ENCODE measurements at regions not wholly inside any gene's neighbourhood (a gene's known extent, or its start where the extent isn't known, plus 50 kb on each side); places are given as distances from the start of the nearest gene placed in this dataset.

DNA sequence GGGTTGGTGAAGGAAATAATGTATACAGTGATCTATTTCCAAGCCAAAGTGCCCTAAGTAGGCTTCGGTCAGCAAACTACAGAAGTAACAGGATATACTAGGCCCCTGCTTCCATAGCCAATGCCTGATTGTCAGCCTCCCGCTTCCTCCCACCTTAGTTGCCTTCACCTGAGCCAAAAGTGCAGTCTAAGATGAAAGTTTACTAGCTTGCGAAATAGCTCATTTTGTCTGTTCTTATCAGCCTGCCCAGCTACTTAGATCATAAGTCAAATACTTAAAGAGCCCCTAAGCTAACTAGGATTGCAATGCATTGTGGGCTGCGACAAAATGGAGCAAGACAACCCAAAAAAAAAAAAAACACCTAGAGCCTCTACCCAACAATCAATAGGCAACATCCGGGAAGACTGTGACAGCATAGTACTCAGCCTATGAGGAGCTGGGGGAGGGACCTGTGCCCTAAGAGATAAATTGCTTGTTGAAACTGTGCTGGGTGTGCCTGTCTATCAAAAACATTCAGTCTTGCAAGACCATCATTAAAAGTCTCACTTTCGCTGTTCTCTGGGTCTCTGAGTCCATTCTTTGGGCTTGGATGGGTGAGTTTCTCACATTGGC lies 454.7 kb upstream of the TSHZ3 start:
- DNase-seq (ENCODE audit: low read depth): no peak

DNA sequence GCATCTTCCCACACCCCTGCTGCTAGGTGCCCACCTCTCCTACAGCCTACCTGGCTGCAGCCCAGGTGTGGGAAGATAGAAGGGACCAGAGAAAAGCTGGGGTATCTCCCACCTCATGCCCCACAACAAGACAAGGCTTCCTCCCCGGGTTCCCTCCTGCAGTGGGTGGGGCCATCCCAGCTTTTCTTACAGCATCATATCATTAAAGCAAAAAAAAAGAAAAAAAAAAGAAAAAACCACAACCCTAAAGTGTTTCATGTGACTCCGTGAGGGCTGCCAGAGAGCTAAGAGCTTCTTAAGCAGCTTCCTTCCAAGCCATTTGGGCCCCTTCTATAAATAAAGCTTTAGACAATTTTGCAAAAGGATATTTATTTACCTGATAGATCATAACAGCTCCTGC lies 455.4 kb upstream of the TSHZ3 start:
- DNase-seq (ENCODE audit: low read depth): no peak

DNA sequence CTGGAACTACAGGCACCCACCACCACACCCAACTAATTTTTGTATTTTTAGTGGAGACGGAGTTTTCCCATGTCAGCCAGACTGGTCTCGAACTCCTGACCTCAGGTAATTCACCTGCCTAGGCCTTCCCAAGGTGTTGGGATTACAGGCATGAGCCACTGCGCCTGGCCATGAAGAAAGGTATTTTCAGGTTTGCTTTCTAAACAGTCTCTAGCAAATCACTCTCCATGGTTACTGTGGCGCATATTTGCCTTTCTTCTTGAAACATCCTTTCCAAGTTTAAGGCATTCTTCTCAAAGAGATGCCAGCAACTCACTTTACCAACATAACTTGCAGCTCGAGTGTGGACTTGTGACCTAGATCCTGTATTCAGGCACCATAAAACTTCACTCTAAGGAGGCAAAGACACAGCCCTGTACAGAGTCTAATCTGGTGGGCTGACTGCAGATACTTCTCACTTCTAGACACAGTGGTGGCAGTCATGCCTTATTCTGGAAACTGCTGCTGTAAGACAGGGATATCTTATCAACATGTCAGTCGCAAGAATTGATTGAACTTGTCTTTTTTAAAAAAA lies 461.4 kb upstream of the TSHZ3 start:
- DNase-seq (ENCODE audit: low read depth): no peak

DNA sequence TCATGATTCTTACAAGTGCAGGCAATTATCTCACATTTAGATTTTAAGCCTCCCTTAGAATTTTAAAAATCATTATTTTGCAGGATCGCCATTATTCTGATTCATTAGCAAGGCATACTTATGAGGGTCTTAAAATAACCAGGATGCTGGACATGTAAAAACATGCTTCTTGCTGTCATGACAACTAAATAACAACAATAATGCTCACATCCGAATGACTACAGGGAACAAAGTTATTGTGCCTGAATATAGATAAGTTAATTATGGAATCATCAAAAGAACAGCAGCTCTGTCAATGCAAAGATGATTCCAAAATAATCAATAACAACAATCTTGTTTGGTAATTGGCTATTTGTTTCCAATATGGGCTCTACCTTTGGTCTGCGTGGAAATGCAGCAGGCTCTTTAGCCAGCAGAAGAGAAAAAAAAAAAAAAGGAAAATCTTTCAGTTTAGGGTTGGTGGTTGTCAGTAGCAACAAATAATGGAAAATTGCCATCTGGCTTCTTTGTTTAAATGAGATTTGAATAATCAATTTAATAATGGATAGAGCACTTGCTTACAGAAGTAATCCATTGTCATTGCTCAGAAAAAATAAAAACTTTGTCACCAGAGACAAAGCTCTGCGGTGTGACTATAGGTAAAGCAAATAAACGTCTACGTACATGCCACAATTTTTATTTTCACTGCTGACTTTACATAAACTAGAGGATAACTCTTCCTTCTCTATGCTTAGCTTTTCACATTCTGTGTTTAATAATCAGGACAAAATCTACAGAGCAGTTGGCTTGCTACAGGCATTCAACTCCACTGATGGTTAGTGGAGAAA lies 468.9 kb upstream of the TSHZ3 start:
- DNase-seq (ENCODE audit: low read depth): no peak

DNA sequence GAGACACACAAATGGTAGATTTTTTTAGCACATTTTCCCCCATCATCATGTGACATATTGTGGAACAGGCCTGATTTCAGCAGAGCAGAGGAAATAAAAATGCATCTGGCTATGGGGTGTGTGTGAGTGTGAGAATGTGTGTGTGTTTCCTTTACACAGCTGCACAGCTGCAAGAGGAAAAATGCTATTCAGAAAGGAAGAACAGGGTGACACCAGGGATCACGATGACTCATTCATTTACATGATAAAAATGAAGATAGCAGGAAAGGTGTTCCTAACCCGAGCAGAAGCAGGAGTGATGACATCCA lies 469.5 kb upstream of the TSHZ3 start:
- no peak for DNase-seq (ENCODE audit: low read depth)

DNA sequence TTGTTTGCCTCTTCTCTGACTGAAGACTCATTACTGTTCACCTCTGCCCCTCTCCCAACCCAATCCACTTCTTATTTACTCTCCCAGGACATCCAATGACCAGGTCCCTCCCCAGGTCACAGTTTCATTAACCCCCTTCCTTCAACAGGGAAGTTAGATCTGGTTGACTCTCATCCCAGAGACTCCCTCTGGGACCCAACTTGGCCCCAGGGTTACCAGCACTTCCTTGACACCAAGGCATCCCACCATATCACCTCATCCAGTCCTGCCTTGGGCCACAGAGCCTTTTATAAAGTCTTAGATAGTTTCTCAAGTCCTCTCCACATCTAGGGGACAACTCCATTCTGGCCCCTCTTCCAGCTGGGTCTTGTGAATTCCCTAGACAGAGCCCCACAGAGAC lies 470.6 kb upstream of the TSHZ3 start:
- DNase-seq (ENCODE audit: low read depth): no peak

DNA sequence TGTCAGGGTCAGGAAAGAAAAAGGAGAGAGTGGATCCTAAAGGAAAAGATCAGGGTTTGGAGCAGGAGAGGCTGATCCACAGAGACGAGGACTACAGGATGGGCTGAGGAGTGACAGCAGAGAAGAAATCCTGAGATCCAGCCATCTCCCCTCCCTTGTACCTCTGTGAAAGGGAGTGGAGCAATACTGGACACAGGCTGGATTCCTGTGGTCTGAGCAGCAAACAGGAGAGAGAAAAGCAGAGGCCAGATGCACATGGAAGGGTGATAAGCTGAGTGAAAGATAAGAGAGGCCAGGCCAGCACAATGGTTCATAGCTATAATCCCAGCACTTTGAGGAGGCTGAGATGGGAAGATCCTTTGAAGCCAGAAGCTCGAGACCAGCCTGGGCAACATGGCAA lies 472.1 kb upstream of the TSHZ3 start:
- DNase-seq (ENCODE audit: low read depth): no peak

DNA sequence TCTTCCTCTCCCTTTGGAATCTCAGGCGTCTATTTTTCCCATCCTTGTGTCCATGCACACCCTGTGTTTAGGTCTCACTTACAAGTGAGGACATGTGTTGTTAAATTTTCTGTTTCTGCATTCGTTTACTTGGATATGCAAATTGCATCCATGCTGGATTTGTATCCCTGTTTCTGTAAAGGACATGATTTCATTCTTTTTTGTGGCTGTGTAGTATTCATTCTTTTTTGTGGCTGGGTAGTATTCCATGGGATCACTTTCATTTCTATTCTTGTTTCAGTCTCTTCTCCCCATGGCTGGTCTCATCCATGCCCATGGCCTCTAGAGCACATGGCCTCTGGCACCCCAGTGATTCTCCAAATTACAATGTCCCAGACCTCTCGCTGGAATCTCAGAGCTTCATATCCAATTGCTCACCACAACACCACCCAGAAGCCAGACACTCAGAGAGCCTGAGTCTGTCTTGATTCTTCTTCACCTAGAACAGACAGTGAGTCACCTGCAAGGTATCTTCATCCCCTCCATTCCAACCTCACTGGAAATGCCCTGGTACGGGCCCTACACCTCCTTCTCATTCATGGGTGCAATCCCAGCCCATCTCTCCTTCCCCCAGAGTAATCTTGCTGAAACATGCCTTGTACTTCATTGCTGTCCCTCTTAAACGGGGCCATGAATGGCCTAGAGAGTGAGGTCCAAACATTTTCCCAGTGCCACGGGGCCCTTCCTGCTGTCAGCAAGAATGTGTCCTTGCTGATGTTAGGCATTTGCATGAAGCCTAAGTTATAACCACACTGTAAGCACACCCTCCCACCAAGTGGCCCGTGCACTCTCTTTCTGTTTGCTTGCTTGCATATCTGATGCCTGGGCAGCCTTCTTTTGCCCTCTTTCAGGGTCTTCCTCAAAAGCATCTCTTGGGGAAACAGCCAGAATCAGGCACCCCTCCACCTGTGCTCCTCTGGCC lies 476.2 kb upstream of the TSHZ3 start:
- no peak for DNase-seq (ENCODE audit: low read depth)

DNA sequence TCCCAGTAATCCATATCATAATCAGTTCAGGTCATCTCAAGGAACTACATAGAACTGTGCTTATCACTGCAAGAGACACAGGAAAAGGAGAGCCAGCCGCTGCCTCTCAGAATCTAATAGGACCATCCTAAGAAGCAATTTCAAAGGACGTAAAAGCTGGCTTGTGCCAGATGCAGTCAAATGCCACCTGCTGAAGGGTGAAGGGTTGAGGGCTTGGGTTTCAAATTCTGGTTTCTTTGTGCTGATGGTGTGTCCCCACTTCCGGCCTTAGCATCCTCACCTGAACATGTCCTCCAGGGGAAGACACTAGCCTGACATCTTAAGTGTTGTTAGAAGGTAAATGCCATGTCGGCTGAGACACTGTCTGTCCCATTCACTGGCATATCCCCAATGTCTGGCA lies 477.1 kb upstream of the TSHZ3 start:
- DNase-seq (ENCODE audit: low read depth): no peak

DNA sequence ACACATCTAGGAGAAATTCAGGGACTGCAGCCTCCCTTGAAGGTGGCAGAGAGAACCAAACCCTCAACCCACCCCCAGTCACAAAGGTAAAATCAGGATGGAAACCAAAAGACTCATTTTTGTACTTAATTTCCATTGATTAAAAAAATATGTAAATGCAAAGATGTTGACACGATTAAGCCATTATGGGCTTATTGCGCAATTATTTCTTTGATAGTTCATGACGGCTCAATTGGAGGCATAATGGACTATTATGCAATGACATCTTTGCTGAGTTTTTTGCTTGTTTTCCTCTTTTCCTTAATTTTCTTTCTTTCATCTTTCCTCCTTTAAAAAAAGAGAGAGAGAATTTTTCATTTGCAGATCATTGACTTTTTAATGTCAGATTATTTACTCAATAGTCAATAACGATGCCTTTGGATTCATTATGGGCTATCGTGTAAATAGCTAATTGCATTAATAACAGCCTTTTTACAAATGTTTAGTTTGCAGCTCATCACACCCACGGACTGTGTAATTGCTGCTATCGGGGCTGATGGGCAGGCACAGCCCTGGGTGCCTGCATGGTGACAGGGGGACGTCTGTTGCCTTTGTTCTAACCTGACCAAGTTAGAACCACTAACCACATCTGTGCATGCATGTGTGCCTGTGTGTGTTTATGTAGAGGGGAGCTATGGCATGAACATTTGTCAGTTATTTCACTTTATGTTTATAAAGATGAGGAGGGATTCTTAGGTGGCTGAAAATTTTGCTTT lies 482.4 kb upstream of the TSHZ3 start:
- no peak for DNase-seq (ENCODE audit: low read depth)

DNA sequence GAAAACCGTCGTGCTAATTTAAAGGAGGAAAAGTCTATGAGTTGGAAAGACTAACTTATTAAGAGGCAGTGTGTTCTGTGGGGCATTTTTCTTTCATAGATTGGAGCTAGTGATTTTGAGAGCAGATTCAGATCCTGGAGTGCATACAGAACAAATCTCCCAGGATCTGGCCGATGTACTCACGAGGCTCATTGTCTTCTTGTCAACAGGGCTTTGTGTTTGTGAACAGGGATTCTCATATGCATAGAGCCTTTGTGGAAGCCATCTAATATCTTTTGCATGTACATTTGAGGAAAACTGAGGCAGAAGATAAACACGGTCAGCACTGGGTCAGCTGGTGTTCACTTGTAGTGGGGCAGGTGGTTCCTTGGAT lies 482.9 kb upstream of the TSHZ3 start:
- no peak for DNase-seq (ENCODE audit: low read depth)

DNA sequence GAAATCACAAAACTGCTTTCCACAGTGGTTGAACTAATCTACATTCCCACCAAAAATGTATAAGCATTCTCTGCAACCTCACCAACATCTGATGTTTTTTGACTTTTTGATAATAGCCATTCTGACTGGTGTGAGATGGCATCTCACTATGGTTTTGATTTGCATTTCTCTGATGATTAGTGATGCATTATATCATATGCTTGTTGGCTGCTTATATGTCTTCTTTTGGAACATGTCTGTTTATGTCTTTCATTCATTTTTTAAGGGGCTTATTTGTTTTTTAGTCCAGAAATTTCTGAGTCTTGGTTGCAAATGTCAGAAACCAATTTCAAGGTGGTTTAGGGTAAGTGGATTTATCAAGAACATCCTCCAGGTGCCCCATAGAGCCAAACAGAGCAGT lies 484.8 kb upstream of the TSHZ3 start:
- no peak for DNase-seq (ENCODE audit: low read depth)

DNA sequence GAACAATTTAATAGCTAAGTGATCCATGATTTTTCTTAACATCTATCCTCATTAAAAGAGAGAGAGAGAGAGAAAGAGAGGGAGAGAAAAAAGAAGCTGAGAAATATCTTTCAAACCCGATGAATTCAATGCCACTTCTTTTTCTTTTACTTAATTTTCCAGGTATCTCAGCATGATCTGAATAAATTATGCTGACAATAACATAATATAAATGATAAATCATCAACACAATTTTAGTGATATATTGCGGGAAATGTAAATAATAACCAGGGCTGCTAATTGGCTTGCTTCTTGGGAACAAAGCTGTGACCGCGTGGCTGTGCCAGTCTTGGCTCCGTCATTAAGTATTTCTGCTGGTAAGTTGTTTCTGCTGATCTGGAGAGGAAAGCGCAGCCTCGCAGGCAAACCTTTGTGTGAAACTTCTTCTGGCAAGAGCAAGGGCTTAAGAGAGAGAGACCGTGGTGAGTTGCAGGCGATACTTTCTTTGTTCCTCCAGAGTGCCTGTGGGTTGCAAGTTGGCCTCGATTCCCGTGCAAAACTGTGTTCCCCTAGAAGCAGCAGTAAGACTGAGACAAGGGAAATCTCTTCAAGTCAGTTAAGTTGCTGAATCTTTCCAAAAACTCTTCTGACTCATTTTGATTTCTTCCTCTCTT lies 489.1 kb upstream of the TSHZ3 start:
- peak; percentile 12 for DNase-seq (ENCODE audit: low read depth)

DNA sequence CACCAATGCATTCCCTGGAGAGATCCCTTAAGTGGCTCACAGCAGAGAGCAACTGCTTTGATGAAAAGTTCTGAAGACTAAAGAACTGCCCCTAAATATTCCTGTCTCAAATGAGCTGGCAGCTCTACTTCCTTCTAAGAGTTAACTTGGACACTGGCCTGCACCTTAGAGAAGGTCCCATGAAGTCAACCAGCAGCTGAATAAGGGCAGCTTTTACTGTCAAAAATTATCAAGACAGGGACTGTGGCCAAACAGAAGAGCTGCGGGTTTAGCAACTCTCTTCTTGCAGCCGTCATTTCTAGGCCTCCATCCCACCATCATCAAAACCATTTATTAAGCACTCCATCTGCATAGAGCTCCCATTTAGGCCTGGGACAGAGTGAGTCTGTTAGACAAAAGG lies 491.1 kb upstream of the TSHZ3 start:
- no peak for DNase-seq (ENCODE audit: low read depth)

DNA sequence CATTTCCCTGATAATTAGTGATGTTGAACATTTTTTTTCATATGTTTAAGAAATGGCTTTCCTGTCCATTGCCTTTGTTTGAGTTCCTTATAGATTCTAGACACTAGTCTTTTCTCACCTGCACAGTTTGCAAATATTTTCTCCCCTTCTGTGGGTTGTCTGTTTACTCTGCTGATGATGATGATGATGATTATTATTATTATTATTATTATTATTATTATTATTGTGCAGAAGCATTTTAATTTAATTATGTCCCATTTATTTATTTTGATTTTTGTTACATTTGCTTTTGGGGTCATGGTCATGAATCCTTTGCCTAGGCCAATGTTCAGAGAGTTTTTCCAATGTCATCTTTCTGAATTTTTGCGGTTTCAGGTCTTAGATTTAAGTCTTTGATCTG lies 492.5 kb upstream of the TSHZ3 start:
- no peak for DNase-seq (ENCODE audit: low read depth)

DNA sequence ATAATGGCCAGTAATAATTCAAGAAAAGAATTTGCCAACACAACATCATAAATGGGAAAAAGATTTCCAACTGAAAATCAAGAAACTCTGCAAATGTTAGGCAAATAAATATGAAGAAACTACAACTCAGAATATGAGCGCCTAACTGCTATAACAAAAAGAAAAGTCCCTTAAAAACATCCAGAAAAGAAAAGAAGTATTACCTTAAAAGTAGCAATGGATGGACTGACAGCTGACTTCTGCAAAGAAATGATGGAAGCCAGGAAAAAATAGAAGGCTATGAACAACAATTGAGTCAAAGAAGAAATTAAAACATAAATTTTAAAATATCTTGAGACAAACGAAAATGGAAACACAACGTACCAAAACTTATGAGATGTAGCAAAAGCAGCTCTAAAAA lies 482.3 kb upstream of the ZNF507 start:
- no peak for DNase-seq (ENCODE audit: low read depth)

DNA sequence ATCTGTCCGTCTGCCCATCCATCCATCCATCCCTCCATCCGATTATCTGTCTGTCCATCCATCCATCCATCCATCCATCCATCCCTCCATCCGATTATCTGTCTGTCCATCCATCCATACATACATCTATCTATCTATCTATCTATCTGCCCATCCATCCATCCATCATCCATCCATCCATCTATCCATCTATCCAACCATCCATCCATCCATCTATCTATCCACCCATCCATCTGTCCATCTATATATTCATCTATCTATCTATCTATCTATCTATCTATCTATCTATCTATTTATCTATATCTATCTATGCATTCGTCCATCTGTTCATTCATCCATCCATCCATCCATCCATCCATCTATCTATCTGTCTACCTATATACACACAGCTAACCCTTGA lies 471.1 kb upstream of the ZNF507 start:
- no peak for DNase-seq (ENCODE audit: low read depth)

DNA sequence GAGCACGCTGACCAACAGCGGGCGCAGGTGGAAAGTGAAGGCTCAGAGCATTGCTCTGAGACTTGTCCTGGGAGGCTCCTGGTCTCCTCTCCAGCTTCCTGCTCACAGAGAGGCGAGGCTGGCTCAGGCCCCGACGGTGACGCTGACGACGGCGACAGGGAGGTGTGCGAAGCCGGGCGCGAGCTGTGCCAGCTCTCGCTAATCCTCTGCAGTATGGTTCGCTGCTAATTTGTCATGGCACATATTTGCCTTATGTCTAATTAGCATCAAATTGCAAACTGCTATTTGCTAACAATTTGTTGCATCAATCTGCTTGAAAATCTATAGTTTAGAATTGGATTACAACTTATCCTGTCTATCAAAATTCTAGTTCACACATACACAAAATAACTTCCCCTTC lies 469.8 kb upstream of the ZNF507 start:
- no peak for DNase-seq (ENCODE audit: low read depth)

DNA sequence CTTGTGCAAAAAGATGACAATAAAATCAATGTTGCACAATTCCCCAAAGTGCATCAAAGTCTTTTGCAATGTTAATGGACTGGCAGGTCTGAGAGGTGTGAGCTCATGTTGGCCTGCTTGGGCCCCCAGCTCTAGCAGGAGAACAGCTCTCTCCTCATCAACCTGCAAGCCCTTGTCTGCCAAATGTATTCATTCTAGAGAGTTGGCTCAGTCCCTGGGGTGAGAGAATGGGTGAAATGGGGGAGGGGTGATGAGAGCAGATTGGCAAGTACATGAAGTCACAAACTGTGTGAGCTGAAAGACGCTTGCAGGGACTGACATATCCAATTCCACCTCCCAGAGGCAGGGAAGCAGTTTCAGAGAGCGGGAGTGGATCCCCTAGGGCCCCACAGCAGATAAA lies 465.1 kb upstream of the ZNF507 start:
- DNase-seq (ENCODE audit: low read depth): no peak

DNA sequence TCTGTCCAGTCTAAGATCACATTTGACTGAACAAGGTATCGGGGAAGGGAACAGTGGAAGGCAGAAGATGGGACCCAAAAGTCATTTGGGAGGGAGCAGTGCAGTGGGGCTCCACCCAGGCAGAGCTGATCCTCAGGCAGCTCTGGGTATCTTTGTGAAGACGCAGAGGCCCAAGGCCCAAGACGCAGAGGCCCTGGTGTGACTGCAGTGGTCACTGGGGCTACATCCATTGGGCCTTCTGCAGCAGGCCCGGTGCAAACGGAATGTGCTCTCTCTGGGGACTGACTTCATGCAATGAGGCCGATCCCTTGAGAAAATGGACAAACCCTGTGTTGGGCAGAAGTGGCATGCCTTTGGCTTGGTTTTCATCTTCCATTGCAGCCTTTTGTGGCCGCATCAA lies 463.4 kb upstream of the ZNF507 start:
- DNase-seq (ENCODE audit: low read depth): no peak

DNA sequence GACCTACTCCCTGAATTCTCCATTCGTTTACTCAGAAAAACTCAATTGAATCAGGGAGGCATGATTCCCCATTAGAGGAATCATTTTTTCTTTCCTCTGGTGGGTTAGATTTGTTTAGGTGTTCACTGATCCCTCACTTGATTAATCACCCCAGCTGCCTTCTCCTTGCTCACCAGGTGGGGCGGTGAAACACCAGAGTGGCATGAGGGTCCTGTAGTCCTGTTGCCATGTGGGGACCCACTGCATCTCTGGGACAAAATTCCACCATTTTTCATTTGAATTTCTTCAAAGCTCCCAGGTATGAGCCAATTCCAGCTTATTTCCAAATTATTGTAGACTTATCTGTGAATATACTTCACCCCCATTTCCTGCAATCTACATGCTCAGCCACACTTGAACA lies 462.7 kb upstream of the ZNF507 start:
- DNase-seq (ENCODE audit: low read depth): peak; percentile 28

Data from Daoy (cell line).